Endodermal cell (in vitro differentiated cells): ENCODE measurements at regions not wholly inside any gene's neighbourhood (a gene's known extent, or its start where the extent isn't known, plus 50 kb on each side); places are given as distances from the start of the nearest gene placed in this dataset.

Source experiments
- DNase-seq: peaks from one replicate; pipeline ENCODE4 v3.0.0-alpha.2; 2017
- H3K27ac ChIP-seq: 2 replicates; pipeline ENCODE4 v1.5.1; 2013; ENCODE audit warnings: mild to moderate bottlenecking, low read depth, low read length, moderate library complexity
- H3K27me3 ChIP-seq: 2 replicates; pipeline ENCODE4 v1.6.1; 2013; ENCODE audit warnings: mild to moderate bottlenecking, low read length, moderate library complexity; ENCODE audit not compliant: insufficient read depth, control insufficient read depth, poor library complexity, severe bottlenecking
- H3K36me3 ChIP-seq: 2 replicates; pipeline ENCODE4 v1.7.0; 2013; ENCODE audit warnings: mild to moderate bottlenecking, low read length, moderate library complexity; ENCODE audit not compliant: control insufficient read depth, insufficient read depth
- H3K4me1 ChIP-seq: one replicate; pipeline ENCODE4 v1.7.0; 2013; ENCODE audit warnings: low read length; ENCODE audit not compliant: control insufficient read depth, insufficient read depth
- H3K4me3 ChIP-seq: 2 replicates; pipeline ENCODE4 v1.5.1; 2013; ENCODE audit warnings: mild to moderate bottlenecking, low read length, moderate library complexity
- H3K9ac ChIP-seq: 2 replicates; pipeline ENCODE4 v1.6.1; 2013; ENCODE audit warnings: mild to moderate bottlenecking, low read length, moderate library complexity; ENCODE audit not compliant: poor library complexity, severe bottlenecking; ENCODE audit errors: extremely low read depth
- H3K9me3 ChIP-seq: 2 replicates; pipeline ENCODE4 v1.6.1; 2013; ENCODE audit warnings: mild to moderate bottlenecking, low read length, moderate library complexity; ENCODE audit not compliant: control insufficient read depth
- H3K27ac Mint-ChIP-seq: 2 replicates; pipeline ENCODE4 v1.8.0; 2020; ENCODE audit warnings: mixed read lengths
- H3K27me3 Mint-ChIP-seq: 2 replicates; pipeline ENCODE4 v1.8.0; 2021; ENCODE audit warnings: mild to moderate bottlenecking, mixed read lengths; ENCODE audit not compliant: insufficient read depth
- H3K36me3 Mint-ChIP-seq: 2 replicates; pipeline ENCODE4 v1.8.0; 2020; ENCODE audit warnings: low read depth, mixed read lengths
- H3K4me1 Mint-ChIP-seq: 2 replicates; pipeline ENCODE4 v1.8.0; 2020; ENCODE audit warnings: mixed read lengths
- H3K4me3 Mint-ChIP-seq: 2 replicates; pipeline ENCODE4 v1.8.0; 2020; ENCODE audit warnings: mild to moderate bottlenecking, moderate library complexity, mixed read lengths
- H3K9me3 Mint-ChIP-seq: 2 replicates; pipeline ENCODE4 v1.8.0; 2020; ENCODE audit warnings: mild to moderate bottlenecking, mixed read lengths
- WGBS, 2 experiments: methylation state at CpG; one replicate each; pipeline versions ENCODE4 v1.1.5 to v1.1.7; 2013; ENCODE audit warnings: missing lambda C conversion rate in 2 of 2, mixed read lengths in 1 of 2; ENCODE audit not compliant: insufficient coverage in 1 of 2, insufficient read length in 1 of 2; 5-methylcytosine and 5-hydroxymethylcytosine counted together
- TF ChIP-seq, protein P1 (sequence below): fragments of 200-600 bp; sonication (generic); conservative IDR thresholded peaks from 2 replicates; pipeline ENCODE4 v1.5.0; 2021; ENCODE audit warnings: antibody characterized with exemption, mild to moderate bottlenecking

GRCh38 chr16:64882078-64882784 is 239.6 kb downstream of the CDH11 start:
- H3K27me3 Mint-ChIP-seq = no peaks in the 10 kb centered on the region
- no peak overlapping the region for H3K4me3 ChIP-seq
- TF ChIP-seq, protein P1, sequence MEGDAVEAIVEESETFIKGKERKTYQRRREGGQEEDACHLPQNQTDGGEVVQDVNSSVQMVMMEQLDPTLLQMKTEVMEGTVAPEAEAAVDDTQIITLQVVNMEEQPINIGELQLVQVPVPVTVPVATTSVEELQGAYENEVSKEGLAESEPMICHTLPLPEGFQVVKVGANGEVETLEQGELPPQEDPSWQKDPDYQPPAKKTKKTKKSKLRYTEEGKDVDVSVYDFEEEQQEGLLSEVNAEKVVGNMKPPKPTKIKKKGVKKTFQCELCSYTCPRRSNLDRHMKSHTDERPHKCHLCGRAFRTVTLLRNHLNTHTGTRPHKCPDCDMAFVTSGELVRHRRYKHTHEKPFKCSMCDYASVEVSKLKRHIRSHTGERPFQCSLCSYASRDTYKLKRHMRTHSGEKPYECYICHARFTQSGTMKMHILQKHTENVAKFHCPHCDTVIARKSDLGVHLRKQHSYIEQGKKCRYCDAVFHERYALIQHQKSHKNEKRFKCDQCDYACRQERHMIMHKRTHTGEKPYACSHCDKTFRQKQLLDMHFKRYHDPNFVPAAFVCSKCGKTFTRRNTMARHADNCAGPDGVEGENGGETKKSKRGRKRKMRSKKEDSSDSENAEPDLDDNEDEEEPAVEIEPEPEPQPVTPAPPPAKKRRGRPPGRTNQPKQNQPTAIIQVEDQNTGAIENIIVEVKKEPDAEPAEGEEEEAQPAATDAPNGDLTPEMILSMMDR = no peak
- no peaks in the 10 kb centered on the region for H3K27me3 ChIP-seq
- no peak overlapping the region for H3K27ac Mint-ChIP-seq
- H3K4me1 ChIP-seq = no peaks in the 10 kb centered on the region
- no peaks in the 10 kb centered on the region for H3K36me3 ChIP-seq
- no peak overlapping the region for H3K4me3 Mint-ChIP-seq
- H3K9ac ChIP-seq = no peak overlapping the region
- H3K4me1 Mint-ChIP-seq = no peaks in the 10 kb centered on the region
- no peaks in the 10 kb centered on the region for H3K36me3 Mint-ChIP-seq
- H3K9me3 ChIP-seq = no peaks in the 10 kb centered on the region
- no peak overlapping the region for H3K27ac ChIP-seq
- no peak for DNase-seq
- WGBS, 2 experiments = 91 to 100% methylated on average over 1 to 6 of the region's 6 CpGs
- H3K9me3 Mint-ChIP-seq = no peaks in the 10 kb centered on the region

- 92% methylated on average over 2 of the region's 2 CpGs; no CpG with 5 or more reads in 1 of the 2 experiments for WGBS, 2 experiments
- Mint-ChIP-seq H3K36me3 (no peaks in the 10 kb centered on the region), H3K27ac (no peak overlapping the region), H3K4me1 (no peaks in the 10 kb centered on the region), H3K27me3 (no peaks in the 10 kb centered on the region), H3K9me3 (no peaks in the 10 kb centered on the region), H3K4me3 (no peak overlapping the region)
- no peaks in the 10 kb centered on the region for H3K27me3 ChIP-seq
- no peaks in the 10 kb centered on the region for H3K9me3 ChIP-seq
- H3K4me3 ChIP-seq = no peak overlapping the region
- no peaks in the 10 kb centered on the region for H3K36me3 ChIP-seq
- DNase-seq = no peak
- no peak overlapping the region for H3K9ac ChIP-seq
- H3K4me1 ChIP-seq = no peaks in the 10 kb centered on the region
- H3K27ac ChIP-seq = no peak overlapping the region
- TF ChIP-seq, protein P1 = no peak
Measured at GRCh38 chr16:64880994-64881393, 240.9 kb downstream of the CDH11 start.

DNA sequence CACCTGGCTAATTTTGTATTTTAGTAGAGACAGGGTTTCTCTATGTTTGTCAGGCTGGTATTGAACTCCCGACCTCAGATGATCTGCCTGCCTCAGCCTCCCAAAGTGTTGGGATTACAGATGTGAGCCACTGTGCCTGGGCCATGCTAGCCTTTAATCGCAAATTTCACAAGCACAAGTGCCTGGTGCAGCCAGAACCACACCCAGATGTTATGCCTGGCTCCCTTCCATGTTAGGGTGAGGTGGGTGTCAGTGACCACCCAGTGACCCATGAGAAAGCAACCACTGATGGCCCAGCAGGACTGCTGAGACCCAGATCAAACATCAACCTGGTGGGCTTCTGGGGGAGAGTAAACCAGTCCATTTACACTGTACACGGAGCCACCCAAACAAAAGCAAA is 241.9 kb downstream of the CDH11 start:
- Histone ChIP-seq H3K9me3 (no peaks in the 10 kb centered on the region), H3K9ac (no peak overlapping the region), H3K27ac (no peak overlapping the region), H3K4me1 (no peaks in the 10 kb centered on the region), H3K36me3 (no peaks in the 10 kb centered on the region), H3K27me3 (no peaks in the 10 kb centered on the region), H3K4me3 (no peak overlapping the region)
- no peaks in the 10 kb centered on the region for H3K27me3 Mint-ChIP-seq
- no peak overlapping the region for H3K27ac Mint-ChIP-seq
- no peak for DNase-seq
- no peaks in the 10 kb centered on the region for H3K4me1 Mint-ChIP-seq
- WGBS, 2 experiments = 70 to 83% methylated on average over 1 to 3 of the region's 3 CpGs
- TF ChIP-seq, protein P1 = no peak
- no peaks in the 10 kb centered on the region for H3K36me3 Mint-ChIP-seq
- no peak overlapping the region for H3K4me3 Mint-ChIP-seq
- no peaks in the 10 kb centered on the region for H3K9me3 Mint-ChIP-seq
